ENCODE measurements at regions not wholly inside any gene's neighbourhood (a gene's known extent, or its start where the extent isn't known, plus 50 kb on each side); places are given as distances from the start of the nearest gene placed in this dataset.

- FAIRE-seq (no peak), DNase-seq (no peak)
- intact Hi-C loops (cut with DNase I): no loop called here
- no peaks in the 10 kb centered on the region for H3K4me1 ChIP-seq (ENCODE audit: control insufficient read depth in 2 of 3, insufficient read depth in 2 of 3, low read depth in 1 of 3, low read length in 3 of 3)
- no peak for TF ChIP-seq CTCF (IDR thresholded peaks at IDR 0.05; ENCODE audit: borderline replicate concordance, extremely low read depth, insufficient read depth)
- H3K27me3 ChIP-seq (ENCODE audit: control insufficient read depth, insufficient read depth, low read length): no peaks in the 10 kb centered on the region
- no peak overlapping the region for H3K9ac ChIP-seq (ENCODE audit: low read length in 3 of 3)
- H3K36me3 ChIP-seq (ENCODE audit: control insufficient read depth in 2 of 3, insufficient read depth in 3 of 3, low read length in 3 of 3): no peaks in the 10 kb centered on the region
- H3K4me3 ChIP-seq (ENCODE audit: low read length in 3 of 3): no peak overlapping the region
- no peak overlapping the region for H3K27ac ChIP-seq (ENCODE audit: low read depth in 2 of 2, low read length in 2 of 2)
- no peaks in the 10 kb centered on the region for H3K9me3 ChIP-seq (ENCODE audit: control insufficient read depth in 2 of 3, insufficient read depth in 1 of 3, low read length in 3 of 3)
Measured at GRCh38 chr6:121865811-121866210, 430.4 kb downstream of the GJA1 start.

- Histone ChIP-seq H3K27ac (ENCODE audit: low read depth in 2 of 2, low read length in 2 of 2) (no peak overlapping the region), H3K4me1 (ENCODE audit: control insufficient read depth in 2 of 3, insufficient read depth in 2 of 3, low read depth in 1 of 3, low read length in 3 of 3) (no peaks in the 10 kb centered on the region), H3K4me3 (ENCODE audit: low read length in 3 of 3) (no peak overlapping the region), H3K9ac (ENCODE audit: low read length in 3 of 3) (no peak overlapping the region), H3K9me3 (ENCODE audit: control insufficient read depth in 2 of 3, insufficient read depth in 1 of 3, low read length in 3 of 3) (no peaks in the 10 kb centered on the region), H3K36me3 (ENCODE audit: control insufficient read depth in 2 of 3, insufficient read depth in 3 of 3, low read length in 3 of 3) (no peaks in the 10 kb centered on the region), H3K27me3 (ENCODE audit: control insufficient read depth, insufficient read depth, low read length) (no peaks in the 10 kb centered on the region)
- DNase-seq: no peak
- intact Hi-C loops (cut with DNase I): no loop called here
- FAIRE-seq: no peak
- TF ChIP-seq CTCF (IDR thresholded peaks at IDR 0.05; ENCODE audit: borderline replicate concordance, extremely low read depth, insufficient read depth): no peak
Measured at GRCh38 chr6:121867095-121867494, 431.6 kb downstream of the GJA1 start.

GRCh38 chr6:121868206-121868605 is 432.8 kb downstream of the GJA1 start:
- no peak overlapping the region for H3K9ac ChIP-seq (ENCODE audit: low read length in 3 of 3)
- no peak overlapping the region for H3K4me3 ChIP-seq (ENCODE audit: low read length in 3 of 3)
- H3K27ac ChIP-seq (ENCODE audit: low read depth in 2 of 2, low read length in 2 of 2): no peak overlapping the region
- no peaks in the 10 kb centered on the region for H3K27me3 ChIP-seq (ENCODE audit: control insufficient read depth, insufficient read depth, low read length)
- intact Hi-C loops (cut with DNase I): no loop called here
- FAIRE-seq (no peak), DNase-seq (no peak)
- no peaks in the 10 kb centered on the region for H3K4me1 ChIP-seq (ENCODE audit: control insufficient read depth in 2 of 3, insufficient read depth in 2 of 3, low read depth in 1 of 3, low read length in 3 of 3)
- no peak for TF ChIP-seq CTCF (IDR thresholded peaks at IDR 0.05; ENCODE audit: borderline replicate concordance, extremely low read depth, insufficient read depth)
- H3K9me3 ChIP-seq (ENCODE audit: control insufficient read depth in 2 of 3, insufficient read depth in 1 of 3, low read length in 3 of 3): no peaks in the 10 kb centered on the region
- H3K36me3 ChIP-seq (ENCODE audit: control insufficient read depth in 2 of 3, insufficient read depth in 3 of 3, low read length in 3 of 3): no peaks in the 10 kb centered on the region

- H3K9ac ChIP-seq (ENCODE audit: low read length in 3 of 3): no peak overlapping the region
- intact Hi-C loops (cut with DNase I): no loop called here
- no peaks in the 10 kb centered on the region for H3K36me3 ChIP-seq (ENCODE audit: control insufficient read depth in 2 of 3, insufficient read depth in 3 of 3, low read length in 3 of 3)
- no peaks in the 10 kb centered on the region for H3K4me1 ChIP-seq (ENCODE audit: control insufficient read depth in 2 of 3, insufficient read depth in 2 of 3, low read depth in 1 of 3, low read length in 3 of 3)
- no peak overlapping the region for H3K4me3 ChIP-seq (ENCODE audit: low read length in 3 of 3)
- H3K27me3 ChIP-seq (ENCODE audit: control insufficient read depth, insufficient read depth, low read length): no peaks in the 10 kb centered on the region
- FAIRE-seq (no peak), DNase-seq (no peak)
- H3K27ac ChIP-seq (ENCODE audit: low read depth in 2 of 2, low read length in 2 of 2): no peak overlapping the region
- TF ChIP-seq CTCF (IDR thresholded peaks at IDR 0.05; ENCODE audit: borderline replicate concordance, extremely low read depth, insufficient read depth): no peak
- peaks cover 0 to 2% (median 0%) of the 10 kb centered on the region in 3 donors for H3K9me3 ChIP-seq (ENCODE audit: control insufficient read depth in 2 of 3, insufficient read depth in 1 of 3, low read length in 3 of 3)
Measured at GRCh38 chr6:121873595-121873994, 438.1 kb downstream of the GJA1 start.
